NCI-H1436 (cell line): ENCODE measurements at regions not wholly inside any gene's neighbourhood (a gene's known extent, or its start where the extent isn't known, plus 50 kb on each side); places are given as distances from the start of the nearest gene placed in this dataset.
A peak's percentile ranks its signal among the peaks of the same experiment; 100 is the strongest.

ENCODE experiments used
- DNase-seq: peaks from one replicate; lab custom pipeline; 2025; lab: John Stamatoyannopoulos, UW

DNA sequence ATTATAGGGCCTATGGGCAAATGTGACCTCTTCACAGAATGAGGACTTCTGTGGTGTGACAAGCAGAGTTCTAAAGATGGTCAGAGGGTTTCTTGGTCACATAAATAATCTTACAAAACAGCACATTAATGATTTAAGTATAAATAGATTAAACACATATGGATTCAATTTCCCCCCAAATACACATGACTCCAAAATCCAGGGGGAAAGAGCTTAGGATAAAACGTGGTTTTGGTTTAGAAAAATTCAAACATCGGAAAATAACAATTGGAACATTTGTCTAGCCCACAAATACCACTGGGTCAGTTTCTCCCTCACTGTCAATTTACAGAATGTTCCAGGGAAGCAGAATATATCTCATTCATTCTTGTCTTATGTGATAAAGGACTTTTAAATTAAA lies 283.1 kb downstream of the COG6 start:
- DNase-seq: no peak

- DNase-seq: no peak
Measured at GRCh38 chr13:39941236-39941635, 285.8 kb downstream of the COG6 start.

DNA sequence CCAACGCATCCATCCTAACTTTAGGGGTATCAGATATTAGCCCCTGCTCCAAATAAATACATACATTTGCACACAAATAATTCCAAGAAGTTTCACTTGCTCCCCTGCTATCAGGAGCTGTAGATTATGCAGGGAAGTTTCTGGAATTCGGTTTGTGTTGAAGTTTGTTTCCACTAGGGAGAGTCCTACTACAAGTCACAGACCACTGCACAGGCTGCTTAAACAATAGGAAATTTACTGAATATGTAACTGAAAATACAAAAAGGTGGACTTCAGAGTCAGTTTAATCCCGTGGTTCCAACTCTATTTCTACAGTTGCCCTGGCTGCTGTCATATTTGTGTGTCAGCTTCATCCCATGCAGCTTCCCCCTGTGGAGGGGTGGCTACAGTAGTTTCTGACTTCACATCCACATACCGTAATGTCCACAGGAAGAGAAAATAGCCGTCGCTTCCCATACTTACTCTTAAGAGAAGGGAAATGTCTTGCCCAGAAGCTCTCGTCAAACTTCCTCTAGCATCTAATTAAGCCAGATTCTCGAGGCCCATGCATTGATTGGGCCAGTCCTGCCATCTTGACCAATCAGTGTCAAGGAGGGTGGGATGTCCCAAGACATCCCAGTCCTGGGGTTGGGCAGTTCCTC lies 286.6 kb downstream of the COG6 start:
- no peak for DNase-seq

GRCh38 chr13:39942552-39943273 lies 287.3 kb downstream of the COG6 start:
- DNase-seq: peak; percentile 22

GRCh38 chr13:39943711-39944110 lies 288.2 kb downstream of the COG6 start:
- no peak for DNase-seq

DNA sequence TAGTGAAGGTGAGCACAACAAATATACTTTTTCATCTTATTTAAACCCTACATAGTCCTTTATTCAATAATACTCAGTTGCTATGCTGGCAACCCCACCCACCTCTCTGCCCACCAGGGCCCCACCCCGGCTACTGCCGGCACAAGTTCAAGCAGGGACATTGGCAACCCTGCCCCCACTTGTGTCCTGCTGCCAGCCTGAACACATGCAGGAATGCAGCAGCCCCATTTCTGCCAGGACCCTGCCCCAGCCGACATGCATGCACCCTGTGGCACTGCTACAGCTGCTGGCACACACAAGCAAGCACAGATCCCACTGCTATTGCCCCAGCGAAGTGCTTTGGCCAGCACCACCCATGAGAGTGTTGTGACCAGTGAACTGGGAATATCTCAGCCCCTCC lies 289.8 kb downstream of the COG6 start:
- DNase-seq: no peak

- DNase-seq: no peak
Measured at GRCh38 chr13:39946769-39947168, 291.3 kb downstream of the COG6 start.

GRCh38 chr13:39951301-39951700 lies 295.8 kb downstream of the COG6 start:
- DNase-seq: no peak

DNA sequence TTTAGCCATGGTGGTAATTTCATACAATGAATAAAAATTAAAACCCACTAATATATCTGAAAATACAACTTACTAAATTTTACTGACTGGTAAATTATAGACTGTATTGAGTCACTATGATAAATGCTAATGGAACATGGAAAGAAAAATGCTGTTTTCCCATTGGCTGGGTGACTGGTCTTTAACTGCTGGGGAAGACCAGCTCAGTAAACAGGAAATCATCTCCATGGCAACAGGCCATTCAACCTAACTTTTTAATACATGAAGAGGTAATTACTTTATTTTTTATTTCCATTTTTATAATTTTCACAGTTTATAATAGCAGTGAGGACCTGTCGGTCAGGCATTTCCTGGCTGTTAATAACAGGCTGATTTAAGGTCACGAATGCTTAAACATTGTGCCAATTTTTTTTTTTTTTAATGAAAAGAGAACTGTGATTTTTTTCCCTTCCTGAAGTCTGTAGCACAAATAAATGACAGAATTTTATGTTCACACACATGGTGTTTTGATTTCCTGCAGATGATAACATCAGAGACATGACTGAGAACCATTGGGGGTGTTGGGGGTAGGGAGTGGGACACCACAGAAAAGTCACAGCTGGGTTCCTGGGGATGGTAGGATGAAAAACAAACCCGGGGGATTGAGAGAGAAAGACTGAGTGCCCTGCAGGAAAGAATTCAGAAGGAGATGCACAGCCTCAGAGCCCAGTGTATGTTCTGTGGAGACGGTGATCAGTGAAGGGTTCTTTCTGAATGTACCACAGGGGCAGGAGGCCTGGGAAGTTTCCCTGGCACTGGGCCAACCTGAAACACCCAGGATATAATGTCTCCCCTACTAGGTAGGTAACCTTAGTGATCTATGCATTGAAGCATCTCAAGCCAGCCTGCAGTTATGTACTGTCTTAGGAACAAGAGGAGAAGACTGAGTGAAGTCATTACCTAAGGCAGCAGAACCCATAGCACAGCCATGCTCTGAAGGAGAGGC lies 297.1 kb downstream of the COG6 start:
- no peak for DNase-seq

- DNase-seq: no peak
Measured at GRCh38 chr13:39954476-39954875, 299.0 kb downstream of the COG6 start.

DNA sequence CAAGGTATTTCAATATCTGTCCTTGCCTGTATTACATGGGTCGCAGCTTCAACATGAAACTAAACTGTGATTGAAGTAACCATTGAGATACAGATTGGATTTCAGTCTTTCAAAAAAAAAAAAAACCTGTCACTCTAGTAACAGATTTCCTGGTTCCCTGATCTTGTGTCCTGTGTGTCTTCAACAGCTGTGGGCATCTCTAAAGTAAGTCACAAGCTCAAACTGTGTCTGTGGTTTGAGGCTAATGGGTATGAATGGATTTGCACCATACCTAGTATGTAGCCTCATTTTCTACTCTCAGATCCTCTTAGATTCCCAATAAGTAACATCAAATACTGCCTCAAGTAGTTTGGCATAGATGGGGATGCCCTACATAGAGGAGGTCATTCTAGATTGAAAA lies 300.1 kb downstream of the COG6 start:
- DNase-seq: no peak

DNA sequence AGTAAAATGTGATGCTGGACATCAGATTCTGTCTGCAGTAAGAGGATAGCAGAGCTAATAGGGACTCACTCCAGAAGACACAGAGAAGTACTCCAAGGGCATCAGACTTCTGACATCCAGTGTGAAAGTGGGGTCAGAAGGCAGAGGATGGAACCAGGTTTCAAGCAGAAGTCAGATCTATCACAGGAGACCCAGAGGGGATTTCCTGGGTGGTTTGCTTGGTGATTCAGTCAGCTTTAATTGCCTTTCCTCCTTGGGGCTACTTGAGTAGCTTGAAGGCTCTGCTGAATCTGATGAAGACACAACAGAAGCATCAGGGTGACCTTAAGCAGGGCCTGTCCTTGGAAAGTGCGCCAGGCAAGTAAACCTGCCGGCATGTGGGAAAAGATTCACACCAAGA lies 300.6 kb downstream of the COG6 start:
- no peak for DNase-seq

- DNase-seq: no peak
Measured at GRCh38 chr13:39957868-39958677, 302.6 kb downstream of the COG6 start.

GRCh38 chr13:39959497-39960144 lies 304.2 kb downstream of the COG6 start:
- no peak for DNase-seq

DNA sequence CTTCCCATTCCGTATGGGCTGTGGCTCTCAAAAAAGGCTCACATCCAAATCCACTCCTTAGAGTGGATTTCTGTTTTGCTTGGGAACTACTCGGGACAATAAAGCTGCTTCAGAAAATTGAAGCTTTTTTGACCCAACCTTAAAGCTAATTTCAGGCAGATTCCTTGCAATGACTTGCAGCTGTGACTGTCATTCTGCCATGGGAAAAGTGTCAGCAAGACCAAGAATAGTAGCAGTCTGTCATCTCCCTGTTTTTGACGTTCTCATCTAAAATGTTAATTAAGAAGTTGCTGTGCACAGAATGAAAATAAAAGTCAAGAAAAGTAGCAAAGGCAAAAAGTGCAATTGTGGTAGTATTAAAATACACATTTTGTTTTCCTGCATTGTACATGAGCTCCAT lies 304.7 kb downstream of the COG6 start:
- no peak for DNase-seq

GRCh38 chr13:39961036-39961435 lies 305.6 kb downstream of the COG6 start:
- no peak for DNase-seq

- DNase-seq: no peak
Measured at GRCh38 chr13:39963612-39964011, 308.1 kb downstream of the COG6 start.

DNA sequence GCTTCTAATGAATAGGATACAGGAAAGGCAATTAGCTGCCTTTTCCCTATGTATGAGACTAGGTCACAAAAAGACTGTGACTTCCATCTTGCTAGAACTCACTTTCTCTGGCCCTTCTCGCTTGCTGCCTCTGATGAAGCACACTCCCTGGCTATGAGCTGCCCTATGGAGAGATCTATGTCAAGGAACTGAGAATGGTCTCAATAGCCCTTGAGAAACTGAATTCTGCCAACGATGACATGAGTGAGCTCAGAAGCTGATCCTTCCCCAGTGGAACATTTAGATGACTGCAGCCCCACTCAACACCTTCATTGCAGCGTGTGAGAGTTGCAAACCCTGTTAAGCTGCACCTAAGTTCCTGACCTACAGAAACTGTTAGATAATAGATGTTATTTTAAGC lies 309.8 kb downstream of the COG6 start:
- DNase-seq: no peak

DNA sequence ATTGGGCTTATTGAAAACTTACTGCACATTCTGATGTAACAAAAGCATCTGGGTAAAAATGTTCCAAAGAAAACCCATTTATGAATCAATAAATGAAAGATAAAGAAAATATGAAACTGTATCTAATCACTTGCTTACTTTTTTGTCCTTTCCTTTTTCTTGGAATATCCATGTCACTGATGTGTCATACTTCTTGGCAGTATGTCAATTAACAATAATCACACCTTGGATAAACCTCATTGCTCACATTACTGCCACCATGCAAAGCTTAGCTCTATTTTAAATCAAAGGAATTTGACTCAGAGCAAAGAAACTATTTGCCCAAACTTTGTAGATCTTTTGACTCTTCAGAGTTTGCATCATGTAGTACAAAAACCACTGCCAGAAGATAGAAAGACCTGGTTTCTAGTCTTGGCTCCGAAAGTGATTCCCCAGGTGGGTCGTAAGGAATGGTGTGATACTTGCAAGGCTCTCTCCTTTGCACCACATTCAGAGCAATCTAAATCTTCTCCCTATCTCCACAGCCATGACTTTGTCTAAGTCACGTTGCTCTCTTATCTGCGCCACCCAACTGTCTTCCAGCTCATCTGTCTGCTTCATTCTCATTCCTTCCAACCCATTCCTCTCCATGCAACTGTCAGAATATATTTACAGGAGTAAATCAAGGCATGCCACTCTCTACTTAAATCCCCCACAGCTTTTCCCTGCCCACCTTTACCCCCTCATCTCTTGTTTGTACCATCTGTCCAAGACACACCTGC lies 311.9 kb downstream of the COG6 start:
- DNase-seq: no peak

GRCh38 chr13:39968646-39969475 lies 313.4 kb downstream of the COG6 start:
- no peak for DNase-seq
